IMR-90 (cell line): ENCODE measurements at regions not wholly inside any gene's neighbourhood (a gene's known extent, or its start where the extent isn't known, plus 50 kb on each side); places are given as distances from the start of the nearest gene placed in this dataset.

Source experiments
- CEBPB ChIP-seq: IDR thresholded peaks from 2 replicates; pipeline ENCODE4 v1.6.1; 2012; ENCODE audit warnings: low read depth, low read length, improper control_type of control experiment
- CHD1 ChIP-seq: IDR thresholded peaks from 2 replicates; pipeline ENCODE4 v1.6.1; 2012; ENCODE audit warnings: low read depth, low read length, improper control_type of control experiment
- FOS ChIP-seq: fragments of 150-350 bp; IDR thresholded peaks from 2 replicates; pipeline ENCODE4 v1.6.1; 2016; ENCODE audit warnings: low read depth, low read length
- MAFK ChIP-seq: IDR thresholded peaks from 2 replicates; pipeline ENCODE4 v1.6.1; 2012; ENCODE audit warnings: low read depth, low read length, improper control_type of control experiment
- MAZ ChIP-seq: IDR thresholded peaks from 2 replicates; pipeline ENCODE4 v1.6.1; 2012; ENCODE audit warnings: low read depth, mild to moderate bottlenecking, low read length, improper control_type of control experiment, moderate library complexity, borderline replicate concordance
- MXI1 ChIP-seq: IDR thresholded peaks from 2 replicates; pipeline ENCODE4 v1.6.1; 2012; ENCODE audit warnings: low read depth, mild to moderate bottlenecking, low read length, moderate library complexity, borderline replicate concordance
- NFE2L2 ChIP-seq: fragments of 150-350 bp; IDR thresholded peaks from 2 replicates; pipeline ENCODE4 v1.6.1; 2016; ENCODE audit warnings: low read depth, mild to moderate bottlenecking, low read length
- POLR2A ChIP-seq: IDR thresholded peaks from 2 replicates; pipeline ENCODE4 v1.6.1; 2012; ENCODE audit warnings: mild to moderate bottlenecking, low read depth, low read length
- RFX5 ChIP-seq: IDR thresholded peaks from 2 replicates; pipeline ENCODE4 v1.8.0; 2012; ENCODE audit warnings: low read depth, mild to moderate bottlenecking, low read length, moderate library complexity
- SMC3 ChIP-seq: fragments of 150-350 bp; IDR thresholded peaks from 2 replicates; pipeline ENCODE4 v1.6.1; 2016; ENCODE audit warnings: low read depth, mild to moderate bottlenecking, antibody characterized with exemption, low read length, moderate library complexity
- TF ChIP-seq, protein P1 (sequence below): fragments of 150-350 bp; IDR thresholded peaks from 2 replicates; pipeline ENCODE4 v1.6.1; 2016; ENCODE audit warnings: low read depth, mild to moderate bottlenecking, low read length, moderate library complexity, borderline replicate concordance
- TF ChIP-seq, protein P2 (sequence below): conservative IDR thresholded peaks from 2 replicates; pipeline ENCODE4 v1.5.1; 2012; ENCODE audit warnings: mild to moderate bottlenecking, low read depth, low read length, improper control_type of control experiment
- TF ChIP-seq, protein P3 (sequence below): fragments of 150-350 bp; IDR thresholded peaks from 2 replicates; pipeline ENCODE4 v1.6.1; 2017; ENCODE audit warnings: mild to moderate bottlenecking, antibody characterized with exemption, low read length, low read depth

DNA sequence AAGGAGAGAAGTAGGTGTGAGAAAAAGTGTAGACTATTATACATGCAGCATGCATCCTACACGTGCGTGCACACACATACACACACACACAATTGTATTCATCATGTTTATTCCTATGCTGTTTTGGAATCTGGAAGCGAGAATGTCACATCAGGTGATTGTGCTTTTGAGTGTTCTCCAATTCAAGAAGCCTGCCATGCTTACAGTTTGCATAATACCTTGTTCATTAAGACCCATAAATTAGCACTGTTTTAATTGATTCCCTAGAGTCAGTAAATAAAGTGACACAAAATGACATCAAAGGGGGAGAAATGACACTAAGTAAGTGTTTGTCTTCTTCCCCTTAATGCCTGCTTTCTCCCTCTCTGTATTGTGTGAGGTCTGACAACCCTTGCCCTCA, 336.1 kb upstream of the IGFBP7 start:
- TF ChIP-seq, protein P1, sequence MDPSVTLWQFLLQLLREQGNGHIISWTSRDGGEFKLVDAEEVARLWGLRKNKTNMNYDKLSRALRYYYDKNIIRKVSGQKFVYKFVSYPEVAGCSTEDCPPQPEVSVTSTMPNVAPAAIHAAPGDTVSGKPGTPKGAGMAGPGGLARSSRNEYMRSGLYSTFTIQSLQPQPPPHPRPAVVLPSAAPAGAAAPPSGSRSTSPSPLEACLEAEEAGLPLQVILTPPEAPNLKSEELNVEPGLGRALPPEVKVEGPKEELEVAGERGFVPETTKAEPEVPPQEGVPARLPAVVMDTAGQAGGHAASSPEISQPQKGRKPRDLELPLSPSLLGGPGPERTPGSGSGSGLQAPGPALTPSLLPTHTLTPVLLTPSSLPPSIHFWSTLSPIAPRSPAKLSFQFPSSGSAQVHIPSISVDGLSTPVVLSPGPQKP = no peak
- no peak for TF ChIP-seq POLR2A
- TF ChIP-seq, protein P2, sequence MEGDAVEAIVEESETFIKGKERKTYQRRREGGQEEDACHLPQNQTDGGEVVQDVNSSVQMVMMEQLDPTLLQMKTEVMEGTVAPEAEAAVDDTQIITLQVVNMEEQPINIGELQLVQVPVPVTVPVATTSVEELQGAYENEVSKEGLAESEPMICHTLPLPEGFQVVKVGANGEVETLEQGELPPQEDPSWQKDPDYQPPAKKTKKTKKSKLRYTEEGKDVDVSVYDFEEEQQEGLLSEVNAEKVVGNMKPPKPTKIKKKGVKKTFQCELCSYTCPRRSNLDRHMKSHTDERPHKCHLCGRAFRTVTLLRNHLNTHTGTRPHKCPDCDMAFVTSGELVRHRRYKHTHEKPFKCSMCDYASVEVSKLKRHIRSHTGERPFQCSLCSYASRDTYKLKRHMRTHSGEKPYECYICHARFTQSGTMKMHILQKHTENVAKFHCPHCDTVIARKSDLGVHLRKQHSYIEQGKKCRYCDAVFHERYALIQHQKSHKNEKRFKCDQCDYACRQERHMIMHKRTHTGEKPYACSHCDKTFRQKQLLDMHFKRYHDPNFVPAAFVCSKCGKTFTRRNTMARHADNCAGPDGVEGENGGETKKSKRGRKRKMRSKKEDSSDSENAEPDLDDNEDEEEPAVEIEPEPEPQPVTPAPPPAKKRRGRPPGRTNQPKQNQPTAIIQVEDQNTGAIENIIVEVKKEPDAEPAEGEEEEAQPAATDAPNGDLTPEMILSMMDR = no peak
- no peak for TF ChIP-seq NFE2L2
- no peak for TF ChIP-seq SMC3
- TF ChIP-seq, protein P3, sequence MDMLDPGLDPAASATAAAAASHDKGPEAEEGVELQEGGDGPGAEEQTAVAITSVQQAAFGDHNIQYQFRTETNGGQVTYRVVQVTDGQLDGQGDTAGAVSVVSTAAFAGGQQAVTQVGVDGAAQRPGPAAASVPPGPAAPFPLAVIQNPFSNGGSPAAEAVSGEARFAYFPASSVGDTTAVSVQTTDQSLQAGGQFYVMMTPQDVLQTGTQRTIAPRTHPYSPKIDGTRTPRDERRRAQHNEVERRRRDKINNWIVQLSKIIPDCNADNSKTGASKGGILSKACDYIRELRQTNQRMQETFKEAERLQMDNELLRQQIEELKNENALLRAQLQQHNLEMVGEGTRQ = no peak
- no peak for TF ChIP-seq MAFK
- no peak for TF ChIP-seq CEBPB
- no peak for TF ChIP-seq CHD1
- no peak for TF ChIP-seq RFX5
- TF ChIP-seq MXI1 = no peak
- TF ChIP-seq MAZ = no peak
- no peak for TF ChIP-seq FOS
